ENCODE measurements at regions not wholly inside any gene's neighbourhood (a gene's known extent, or its start where the extent isn't known, plus 50 kb on each side); places are given as distances from the start of the nearest gene placed in this dataset.

GRCh38 chr10:47193666-47194065 is 106.3 kb upstream of the GDF10 start:
- DNase-seq = no peak

GRCh38 chr10:47195274-47195885 is 104.6 kb upstream of the GDF10 start:
- no peak for DNase-seq

- no peak for DNase-seq
Measured at GRCh38 chr10:47196691-47197090, 103.3 kb upstream of the GDF10 start.

- no peak for DNase-seq
Measured at GRCh38 chr10:47198221-47198620, 101.8 kb upstream of the GDF10 start.

GRCh38 chr10:47205192-47205591 is 94.8 kb upstream of the GDF10 start:
- no peak for DNase-seq

- DNase-seq = no peak
Measured at GRCh38 chr10:47206449-47207280, 93.3 kb upstream of the GDF10 start.

- DNase-seq = no peak
Measured at GRCh38 chr10:47207281-47207615, 92.7 kb upstream of the GDF10 start.

- no peak for DNase-seq
Measured at GRCh38 chr10:47207894-47208469, 92.0 kb upstream of the GDF10 start.

- DNase-seq = no peak
Measured at GRCh38 chr10:47209466-47209865, 90.5 kb upstream of the GDF10 start.

- DNase-seq = no peak
Measured at GRCh38 chr10:47214520-47214919, 85.5 kb upstream of the GDF10 start.

- DNase-seq = no peak
Measured at GRCh38 chr10:47217113-47217512, 82.9 kb upstream of the GDF10 start.

- no peak for DNase-seq
Measured at GRCh38 chr10:47218803-47219202, 81.2 kb upstream of the GDF10 start.

- no peak for DNase-seq
Measured at GRCh38 chr10:47222461-47222860, 77.5 kb upstream of the GDF10 start.

- no peak for DNase-seq
Measured at GRCh38 chr10:47223236-47223635, 76.8 kb upstream of the GDF10 start.

- DNase-seq = no peak
Measured at GRCh38 chr10:47224546-47225218, 75.3 kb upstream of the GDF10 start.

GRCh38 chr10:47225219-47225927 is 74.6 kb upstream of the GDF10 start:
- no peak for DNase-seq

- peak; percentile 47 for DNase-seq
Measured at GRCh38 chr10:47225928-47226645, 73.9 kb upstream of the GDF10 start.

- DNase-seq = peak; percentile 55
Measured at GRCh38 chr10:47230482-47230881, 69.5 kb upstream of the GDF10 start.

GRCh38 chr10:47230957-47231356 is 69.0 kb upstream of the GDF10 start:
- DNase-seq = no peak

- DNase-seq = no peak
Measured at GRCh38 chr10:47231414-47231813, 68.6 kb upstream of the GDF10 start.

GRCh38 chr10:47233631-47234030 is 66.4 kb upstream of the GDF10 start:
- DNase-seq = no peak

- DNase-seq = no peak
Measured at GRCh38 chr10:47235484-47235883, 64.5 kb upstream of the GDF10 start.

Measured in activated CD8-positive, alpha-beta memory T cell treated with anti-CD3 and anti-CD28 coated beads for 24 hours (primary cell).